HG03025 (cell line): ENCODE measurements at regions not wholly inside any gene's neighbourhood (a gene's known extent, or its start where the extent isn't known, plus 50 kb on each side); places are given as distances from the start of the nearest gene placed in this dataset.

ENCODE experiments used
- ATAC-seq: cut with Tn5 transposase; IDR thresholded peaks from one replicate; pipeline ENCODE4 v1.9.1; 2021; ENCODE audit warnings: mild to moderate bottlenecking, moderate library complexity; ENCODE audit not compliant: unreplicated experiment, low FRiP score

- ATAC-seq = no peak
These were observed 132.4 kb upstream of the ST6GAL2 start for GRCh38 chr2:107018366-107018765.

DNA sequence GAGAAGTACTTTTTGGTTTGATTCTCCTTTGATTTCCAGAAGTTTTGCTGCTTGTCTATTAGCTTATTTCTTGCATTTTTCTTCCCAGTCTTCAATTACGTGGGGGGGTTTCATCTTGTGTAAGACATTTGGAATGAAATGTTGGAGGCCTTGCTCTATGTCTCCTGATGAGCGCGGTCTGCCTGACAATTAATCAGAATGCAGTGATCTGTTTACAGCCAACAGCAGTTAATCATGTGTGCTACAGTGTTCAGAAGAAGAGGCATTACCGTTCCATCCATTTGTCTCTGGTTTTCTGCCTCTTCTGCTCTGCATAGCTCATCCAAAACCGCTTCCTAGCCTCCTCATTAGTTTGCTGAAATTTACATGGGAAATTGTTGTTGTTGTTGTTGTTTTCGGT, 134.4 kb upstream of the ST6GAL2 start:
- no peak for ATAC-seq

GRCh38 chr2:107024269-107024668, 138.3 kb upstream of the ST6GAL2 start:
- no peak for ATAC-seq

DNA sequence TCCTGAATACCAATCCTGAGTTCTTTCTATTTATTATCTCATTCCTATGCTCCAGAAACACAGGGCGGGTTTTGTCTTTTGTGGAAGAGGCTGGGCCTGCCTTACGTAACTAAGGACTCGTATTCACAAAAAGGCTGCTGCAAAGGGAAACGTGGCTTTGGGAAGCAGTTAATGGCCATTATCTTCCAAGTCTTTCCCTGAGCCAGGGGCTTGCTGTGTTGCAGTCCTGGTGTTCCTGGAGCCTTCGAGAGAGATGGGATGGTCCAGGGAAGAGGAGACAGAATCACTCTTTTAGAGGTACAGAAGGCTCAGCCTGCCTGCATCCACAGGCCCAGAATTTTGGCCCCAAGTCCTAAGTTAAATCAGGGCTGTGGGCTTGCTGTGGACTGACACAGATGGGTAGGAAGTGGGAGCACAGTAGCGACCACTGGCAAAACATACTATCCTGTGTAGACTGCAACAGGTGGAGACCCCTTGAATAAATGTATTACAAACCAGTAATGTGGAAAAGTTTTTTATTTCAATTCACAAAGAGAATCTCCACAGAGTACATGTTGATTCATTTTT, 139.4 kb upstream of the ST6GAL2 start:
- no peak for ATAC-seq

DNA sequence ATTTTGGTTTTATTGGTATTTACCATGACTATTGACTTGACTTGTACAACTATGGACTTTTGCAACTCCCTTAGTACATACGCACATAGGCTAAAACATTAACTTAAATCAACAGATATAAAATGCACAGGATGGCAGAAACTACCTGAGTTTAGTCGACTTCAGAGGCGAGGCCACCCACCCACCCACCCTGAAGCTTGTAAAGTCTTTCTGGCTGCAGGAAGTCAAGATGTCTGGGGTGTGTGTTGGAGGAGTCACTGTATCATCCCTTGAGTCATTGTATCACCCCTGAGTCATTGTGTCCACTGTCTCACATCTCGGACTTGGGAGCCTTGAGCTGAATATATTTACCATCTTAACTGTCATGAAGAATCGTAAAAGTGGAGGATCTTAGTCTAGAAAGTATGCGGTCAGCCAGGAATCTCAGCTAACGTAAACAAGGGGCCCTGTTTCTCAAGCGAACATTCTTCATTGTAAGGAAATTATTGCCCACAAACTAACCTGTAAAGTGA, 140.0 kb upstream of the ST6GAL2 start:
- ATAC-seq = no peak

DNA sequence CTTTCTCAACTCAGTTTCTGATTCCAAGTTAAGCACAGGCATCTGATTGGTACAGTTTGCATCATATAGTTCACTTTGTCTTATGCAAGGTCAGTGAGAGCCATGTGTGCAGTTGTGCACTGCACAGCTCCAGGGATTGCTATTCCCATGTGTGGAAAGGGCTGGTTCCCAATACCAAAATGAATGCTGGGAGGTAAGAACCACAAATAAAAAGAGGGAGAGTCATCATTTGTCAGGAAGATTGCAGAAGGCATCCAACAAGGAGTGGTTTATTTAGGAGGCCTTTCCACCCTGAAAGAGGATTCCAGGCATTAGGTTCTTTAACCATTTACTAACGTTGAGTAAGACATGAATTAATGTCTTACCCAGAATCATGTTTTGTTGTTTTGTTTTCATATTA, 141.2 kb upstream of the ST6GAL2 start:
- ATAC-seq = no peak

GRCh38 chr2:107027810-107028209, 141.8 kb upstream of the ST6GAL2 start:
- no peak for ATAC-seq

DNA sequence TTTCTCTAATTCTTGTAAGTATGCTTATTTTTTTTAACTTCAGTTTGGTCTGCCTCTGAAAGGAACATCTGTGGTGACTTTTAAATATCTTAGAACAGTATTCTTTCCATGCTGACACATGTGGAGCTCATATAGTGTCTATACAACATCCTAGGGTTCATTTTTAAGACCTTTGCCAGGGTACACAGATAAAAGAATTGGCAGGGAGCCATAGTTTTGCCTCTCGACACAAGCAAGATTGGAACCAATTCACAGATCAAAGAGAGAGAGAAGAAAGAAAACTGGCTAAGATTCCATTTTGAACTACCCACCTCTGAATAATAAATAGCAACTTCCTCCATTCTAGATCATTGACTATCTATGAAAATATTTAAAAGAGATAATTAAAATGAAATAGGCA, 142.7 kb upstream of the ST6GAL2 start:
- ATAC-seq = no peak

- ATAC-seq = no peak
These were observed 150.3 kb upstream of the ST6GAL2 start for GRCh38 chr2:107036293-107036692.

GRCh38 chr2:107062173-107062572, 176.2 kb upstream of the ST6GAL2 start:
- no peak for ATAC-seq

DNA sequence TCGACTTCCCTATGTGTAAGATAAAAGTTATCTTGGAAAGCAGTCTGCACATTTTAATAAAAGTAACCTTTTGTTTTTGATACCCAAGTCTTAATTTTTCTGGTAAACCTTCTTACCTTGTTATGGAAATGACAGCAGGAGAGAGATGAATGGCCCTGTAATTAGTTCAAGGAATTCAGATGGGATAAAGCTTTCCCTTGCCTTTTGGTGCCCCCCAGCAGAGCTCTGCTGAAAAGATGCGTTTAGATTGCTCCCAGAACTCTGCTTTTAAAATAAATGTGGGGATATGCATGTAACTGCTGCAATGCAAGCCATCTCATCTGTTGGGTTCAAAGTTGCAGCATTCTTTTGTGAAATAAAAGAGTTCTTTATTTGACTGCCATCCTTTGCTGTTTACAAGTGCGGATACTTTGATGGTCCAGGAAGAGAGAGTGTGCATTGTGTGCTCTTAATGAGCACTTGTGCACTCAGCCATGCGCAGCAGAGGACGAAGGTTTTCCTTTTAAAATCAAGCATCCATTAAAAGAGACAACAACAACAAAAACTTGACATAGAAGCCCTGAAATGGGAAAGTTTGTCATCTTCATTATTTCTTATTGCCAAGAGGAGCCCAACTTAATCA, 176.7 kb upstream of the ST6GAL2 start:
- ATAC-seq = no peak

DNA sequence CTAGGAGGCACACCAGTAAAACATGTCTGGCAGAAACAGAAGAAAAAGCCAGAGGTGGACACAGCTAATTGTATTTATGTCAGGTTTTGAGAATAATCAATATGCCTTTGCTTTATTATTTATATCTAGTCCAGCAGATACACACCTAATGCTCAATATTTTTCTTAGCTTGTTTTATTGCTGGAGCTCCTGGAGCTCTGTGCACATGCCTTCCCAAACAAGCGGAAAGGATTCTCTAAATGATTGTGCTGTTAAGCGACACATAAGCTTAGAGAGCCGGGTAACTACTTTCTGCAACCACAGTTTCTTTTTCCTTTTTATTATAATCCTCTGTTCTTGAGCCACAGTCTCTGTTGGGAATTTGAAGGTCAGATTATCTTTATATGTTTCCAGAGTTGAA, 177.3 kb upstream of the ST6GAL2 start:
- no peak for ATAC-seq

DNA sequence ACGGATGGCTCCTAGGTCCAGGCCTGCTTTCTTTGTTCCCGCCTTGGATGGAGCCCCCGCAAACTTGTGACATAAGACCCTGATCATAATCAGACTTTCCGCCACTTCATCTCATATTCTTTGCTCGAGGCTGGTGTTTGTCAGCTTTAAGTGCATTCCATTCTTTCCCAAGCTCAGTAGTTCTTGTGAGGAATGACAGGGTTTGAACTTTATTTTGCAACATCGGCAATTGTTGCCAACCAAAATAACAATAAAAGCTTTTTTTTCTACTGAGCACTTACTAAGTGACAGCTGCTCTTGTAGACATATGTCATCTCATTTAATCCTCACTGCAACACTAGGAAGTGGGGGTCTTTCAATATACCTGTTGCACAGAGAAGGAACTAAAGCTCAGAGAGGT, 178.8 kb upstream of the ST6GAL2 start:
- ATAC-seq = no peak

GRCh38 chr2:107068069-107068916, 182.3 kb upstream of the ST6GAL2 start:
- ATAC-seq = no peak

GRCh38 chr2:107069890-107070289, 183.9 kb upstream of the ST6GAL2 start:
- no peak for ATAC-seq

DNA sequence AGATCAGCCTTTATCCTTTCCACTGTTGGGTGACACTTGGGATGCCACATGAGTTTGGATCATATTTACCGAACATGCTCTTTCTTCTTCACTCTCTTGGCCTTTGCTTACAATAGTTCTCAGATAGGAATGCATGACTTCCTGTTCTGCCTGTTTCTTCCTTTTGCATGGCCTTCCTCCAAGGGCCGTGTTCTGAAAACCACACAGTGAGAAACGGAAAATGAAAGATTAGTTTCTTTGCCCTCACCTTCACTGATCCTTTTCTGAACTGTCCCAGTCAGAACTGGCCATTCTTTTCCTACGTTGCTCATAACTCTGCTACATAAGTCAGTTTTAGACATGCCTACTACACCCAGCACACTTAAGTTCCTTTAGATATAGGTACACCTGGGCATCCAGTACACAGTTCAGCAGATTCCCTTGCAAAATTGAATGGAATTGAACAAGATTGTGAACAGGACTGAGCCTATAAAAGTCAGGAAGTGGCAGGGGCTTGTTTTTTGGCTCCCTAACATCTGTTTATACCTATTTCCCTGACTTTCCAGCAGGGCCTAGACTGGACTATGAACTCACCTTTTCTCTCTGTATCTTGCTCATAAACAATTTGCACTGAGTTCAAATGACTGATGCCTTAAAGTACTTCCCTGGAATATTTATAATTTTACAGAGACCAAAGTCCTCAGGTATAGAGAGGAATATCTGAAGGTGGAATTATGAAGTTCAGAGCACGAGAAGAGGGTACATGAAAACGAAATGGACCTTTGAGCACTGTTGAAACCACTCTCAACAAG, 186.4 kb upstream of the ST6GAL2 start:
- ATAC-seq = no peak

DNA sequence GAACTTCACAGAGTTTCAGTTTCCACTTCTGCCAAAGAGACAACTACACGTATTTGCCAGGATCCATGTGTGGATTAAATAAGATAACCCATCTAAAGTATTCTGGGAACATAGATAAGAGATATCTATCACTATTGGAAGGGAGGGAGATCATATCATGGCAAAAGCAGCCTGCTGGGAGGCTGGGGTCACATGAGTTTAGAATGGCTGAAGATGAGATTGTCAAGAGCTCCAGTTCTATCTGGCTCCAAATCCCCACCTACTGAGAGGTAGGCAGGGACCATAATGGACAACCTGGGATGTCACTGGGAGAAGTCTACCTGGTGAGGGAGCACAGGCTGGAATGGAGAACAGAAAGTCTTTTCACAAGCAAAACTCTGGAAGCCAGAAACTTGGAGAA, 192.6 kb upstream of the ST6GAL2 start:
- ATAC-seq = no peak

DNA sequence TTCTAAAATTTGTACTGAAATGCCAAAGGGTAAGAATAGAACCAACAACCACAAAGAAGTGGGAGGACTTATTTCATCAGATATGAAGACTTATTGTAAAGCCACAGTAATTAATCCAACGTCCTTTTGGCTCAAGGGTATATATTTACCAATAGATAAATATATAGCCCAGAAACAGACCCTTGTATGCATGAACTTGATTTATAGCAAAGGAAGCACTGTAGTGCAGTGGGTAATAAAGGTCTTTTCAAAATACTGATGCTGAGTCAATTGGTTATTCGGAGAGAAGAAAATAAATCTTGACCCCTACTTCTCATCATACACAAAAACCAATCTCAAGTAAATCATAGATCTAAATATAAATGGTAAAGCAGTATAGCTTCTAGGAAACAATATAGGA, 200.5 kb upstream of the ST6GAL2 start:
- ATAC-seq = no peak

GRCh38 chr2:107088156-107088555, 202.2 kb upstream of the ST6GAL2 start:
- ATAC-seq = no peak

DNA sequence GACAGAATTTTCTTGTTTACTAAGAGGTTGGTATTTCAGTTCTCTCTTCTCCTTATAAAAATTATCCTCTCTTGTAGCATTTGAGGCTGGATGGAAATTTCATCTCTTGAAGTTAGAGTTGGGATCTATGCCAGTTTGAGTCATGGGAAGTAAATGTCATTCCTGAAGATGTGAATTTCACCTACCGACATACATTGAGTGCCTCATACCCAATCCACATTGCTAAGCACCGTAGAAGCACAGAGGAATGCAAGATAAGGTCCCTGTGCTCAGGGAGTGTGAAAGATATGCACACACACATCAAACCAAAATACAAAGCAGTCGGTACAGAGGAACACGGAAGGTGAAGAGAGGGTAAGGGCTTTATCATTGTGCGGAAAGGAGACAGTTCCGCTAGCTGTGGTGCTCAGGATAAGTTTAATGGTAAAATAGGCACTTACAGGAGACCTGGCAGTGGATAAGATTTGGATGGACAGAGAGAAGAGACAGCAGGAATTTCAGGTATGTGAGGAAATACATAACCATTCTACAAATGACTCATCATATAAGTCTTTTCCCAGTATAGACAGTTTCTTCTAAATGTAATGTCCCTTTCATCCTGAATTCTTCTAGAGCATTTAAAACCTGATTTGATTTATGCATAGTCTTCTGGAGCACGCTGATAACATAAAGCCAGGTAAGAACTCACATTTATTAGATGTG, 205.3 kb upstream of the ST6GAL2 start:
- ATAC-seq = no peak
